ENCODE measurements at regions not wholly inside any gene's neighbourhood (a gene's known extent, or its start where the extent isn't known, plus 50 kb on each side); places are given as distances from the start of the nearest gene placed in this dataset.
A peak's percentile ranks its signal among the peaks of the same experiment; 100 is the strongest.

GRCh38 chr3:187941848-187942194, 196.6 kb upstream of the BCL6 start:
- no peak for TF ChIP-seq CTCF (IDR thresholded peaks at IDR 0.05)
- no peak for ATAC-seq
- intact Hi-C loops (cut with DNase I): no loop called here

DNA sequence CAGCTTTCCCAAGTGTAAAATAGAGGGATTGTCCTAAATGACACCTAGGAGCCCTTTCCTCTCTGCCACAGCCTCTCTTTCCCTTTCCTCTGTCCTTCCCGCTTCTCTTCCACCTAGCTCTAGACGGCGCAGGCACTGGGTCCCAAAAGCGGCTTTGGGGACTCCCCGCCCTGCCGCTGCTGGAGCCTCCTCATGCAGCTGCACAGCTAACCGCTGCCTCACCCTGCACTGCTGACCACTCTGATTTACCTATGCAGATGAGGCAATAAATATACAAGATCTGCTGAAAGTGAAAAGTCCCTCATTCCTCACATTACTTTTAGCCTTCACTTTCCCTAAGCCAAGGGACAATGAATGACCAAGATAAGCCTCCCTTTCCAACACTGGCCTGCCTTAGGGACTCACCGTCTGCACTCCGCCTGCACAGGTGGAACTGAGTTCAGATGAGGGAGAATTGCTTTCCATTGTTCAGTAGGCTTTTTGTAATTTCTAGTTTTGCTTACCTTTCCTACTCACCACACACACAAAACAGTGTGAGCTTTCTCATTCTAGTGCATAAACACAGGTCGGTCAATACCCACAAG, 197.5 kb upstream of the BCL6 start:
- TF ChIP-seq CTCF (IDR thresholded peaks at IDR 0.05): no peak
- intact Hi-C loops (cut with DNase I): no loop called here
- Histone ChIP-seq H3K27me3 (ENCODE audit: low read depth) (no peaks in the 10 kb centered on the region), H3K27ac (no peak overlapping the region), H3K4me3 (no peak overlapping the region), H3K4me1 (peaks cover 17% of the 10 kb centered on the region), H3K9me3 (no peaks in the 10 kb centered on the region), H3K36me3 (no peaks in the 10 kb centered on the region)
- DNase-seq: no peak
- ATAC-seq: no peak

More at GRCh38 chr3:187941848-187942194, 196.6 kb upstream of the BCL6 start:
- Histone ChIP-seq H3K36me3 (no peaks in the 10 kb centered on the region), H3K4me3 (no peak overlapping the region), H3K27me3 (ENCODE audit: low read depth) (no peaks in the 10 kb centered on the region), H3K4me1 (peaks cover 17% of the 10 kb centered on the region), H3K9me3 (no peaks in the 10 kb centered on the region), H3K27ac (no peak overlapping the region)
- no peak for DNase-seq

DNA sequence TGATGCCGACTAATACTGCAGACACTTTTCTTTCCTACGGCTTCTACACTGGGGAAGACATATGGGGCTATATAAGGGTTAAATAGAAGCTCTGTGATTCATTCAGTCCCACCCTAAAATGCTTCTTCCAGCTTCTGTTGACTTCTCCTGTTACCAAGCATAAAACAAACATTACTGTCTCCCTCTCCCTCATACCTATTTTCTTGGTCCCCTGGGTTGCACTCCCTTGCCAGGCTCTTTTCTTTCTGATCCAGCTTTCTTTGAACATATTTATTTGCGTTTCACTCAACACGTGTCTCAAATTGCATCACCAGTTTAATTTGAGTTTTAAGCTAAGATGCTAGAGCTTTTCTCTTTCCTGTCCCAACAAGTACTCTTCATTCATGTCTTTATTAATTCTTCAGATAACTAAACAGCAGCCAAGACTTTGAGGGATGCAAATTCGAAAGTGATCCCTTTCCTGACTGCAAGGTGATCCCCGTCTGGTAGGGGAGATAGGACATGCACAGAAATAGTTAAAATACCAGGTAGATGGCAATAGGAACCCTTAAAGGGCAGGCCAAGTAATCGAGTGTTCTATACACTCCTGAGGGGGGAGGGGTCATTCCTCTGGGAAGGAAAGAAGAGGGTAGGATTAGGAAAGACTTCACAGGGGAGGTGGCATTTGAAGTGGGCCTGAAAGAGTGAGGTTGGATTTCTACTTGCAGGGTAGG, 198.6 kb upstream of the BCL6 start:
- intact Hi-C loops (cut with DNase I): no loop called here
- H3K36me3 ChIP-seq: no peaks in the 10 kb centered on the region
- peaks cover 17% of the 10 kb centered on the region for H3K4me1 ChIP-seq
- H3K27me3 ChIP-seq (ENCODE audit: low read depth): no peaks in the 10 kb centered on the region
- no peak overlapping the region for H3K27ac ChIP-seq
- DNase-seq (no peak), ATAC-seq (peak; percentile 35 to 54)
- H3K4me3 ChIP-seq: no peak overlapping the region
- no peak for TF ChIP-seq CTCF (IDR thresholded peaks at IDR 0.05)
- no peaks in the 10 kb centered on the region for H3K9me3 ChIP-seq

DNA sequence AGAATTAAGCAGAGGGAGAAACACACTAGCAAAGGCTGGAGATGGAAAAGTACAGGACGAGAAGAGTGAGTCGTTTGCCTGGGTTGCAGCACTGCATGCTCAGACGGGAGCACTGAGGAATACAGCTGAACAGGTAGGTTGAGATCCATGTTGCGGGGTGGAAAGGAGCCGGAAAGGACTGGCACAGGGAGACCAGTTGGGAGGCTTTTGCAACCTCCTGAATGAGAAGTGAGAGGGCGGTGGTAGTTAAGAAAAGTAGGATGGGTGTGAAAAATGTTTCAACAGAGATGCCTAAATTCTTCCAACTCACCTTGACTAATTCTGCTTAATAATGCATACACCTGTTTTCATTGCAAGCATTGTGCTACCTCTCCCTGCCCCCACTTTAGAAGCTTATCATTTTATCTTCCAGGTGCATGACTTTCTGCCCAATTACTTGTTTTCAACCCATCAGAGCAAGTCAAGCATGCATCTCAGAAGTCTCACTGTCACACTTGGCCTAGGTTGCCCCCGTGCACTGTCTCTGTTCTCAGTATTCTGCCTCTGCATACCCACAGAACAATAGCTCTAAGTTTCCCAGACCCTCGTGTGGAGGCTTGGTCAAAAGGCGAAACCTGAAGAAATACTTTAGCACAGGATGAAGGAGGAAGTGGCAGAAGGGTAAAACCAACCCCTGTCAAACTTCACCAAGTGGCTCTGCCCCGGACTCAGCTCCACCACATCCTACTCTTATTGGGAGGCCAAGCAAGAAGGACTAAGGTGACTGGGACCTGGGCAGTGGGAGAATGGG, 199.3 kb upstream of the BCL6 start:
- DNase-seq (no peak), ATAC-seq (no peak)
- H3K4me1 ChIP-seq: peaks cover 17% of the 10 kb centered on the region
- no peak overlapping the region for H3K27ac ChIP-seq
- no peaks in the 10 kb centered on the region for H3K9me3 ChIP-seq
- TF ChIP-seq CTCF (IDR thresholded peaks at IDR 0.05): no peak
- intact Hi-C loops (cut with DNase I): no loop called here
- no peak overlapping the region for H3K4me3 ChIP-seq
- H3K27me3 ChIP-seq (ENCODE audit: low read depth): no peaks in the 10 kb centered on the region
- no peaks in the 10 kb centered on the region for H3K36me3 ChIP-seq

DNA sequence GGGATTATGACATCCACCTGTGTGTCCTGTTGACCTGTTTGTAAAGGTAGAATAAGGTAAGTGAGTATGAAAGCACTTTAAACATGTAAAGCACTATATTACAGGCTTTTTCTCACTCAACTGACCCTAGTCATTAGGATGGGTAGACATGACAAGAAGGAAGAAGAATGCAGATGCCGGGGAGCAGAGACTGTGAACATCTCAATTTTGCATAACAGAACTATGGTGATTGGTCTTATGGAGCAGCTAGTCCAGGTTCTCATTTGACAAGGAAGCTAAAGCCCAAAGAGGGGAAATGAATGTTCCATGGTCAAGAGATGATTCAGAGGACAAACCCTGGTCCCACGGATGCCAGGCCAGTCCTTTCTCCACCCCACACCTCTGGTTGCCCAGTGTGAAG, 200.1 kb upstream of the BCL6 start:
- DNase-seq: no peak
- ATAC-seq: no peak
- Histone ChIP-seq H3K4me3 (no peak overlapping the region), H3K27me3 (ENCODE audit: low read depth) (no peaks in the 10 kb centered on the region), H3K27ac (no peak overlapping the region), H3K4me1 (peaks cover 17% of the 10 kb centered on the region), H3K36me3 (no peaks in the 10 kb centered on the region), H3K9me3 (no peaks in the 10 kb centered on the region)
- TF ChIP-seq CTCF (IDR thresholded peaks at IDR 0.05): no peak
- intact Hi-C loops (cut with DNase I): no loop called here

Measured in lower lobe of right lung (tissue), 2 donors.